GM13976 (cell line): ENCODE measurements at regions not wholly inside any gene's neighbourhood (a gene's known extent, or its start where the extent isn't known, plus 50 kb on each side); places are given as distances from the start of the nearest gene placed in this dataset.

ENCODE experiments used
- DNase-seq: peaks from one replicate; pipeline ENCODE4 v3.0.0; 2012; ENCODE audit warnings: low spot score
- in situ Hi-C: fragments of 300-500 bp; cut with MboI; formaldehyde crosslinking; loops from one replicate; pipeline ENCODE4 v1.12.0; 2022; ENCODE audit warnings: low sequenced_read_pairs, mixed read lengths, inconsistent platforms; ENCODE audit not compliant: unreplicated experiment
- TF ChIP-seq, protein P1 (sequence below): IDR thresholded peaks from 2 replicates; pipeline ENCODE4 v1.5.1; 2012; ENCODE audit warnings: borderline replicate concordance, mild to moderate bottlenecking; ENCODE audit not compliant: insufficient read depth; ENCODE audit errors: extremely low read depth, missing control alignments, control extremely low read depth

DNA sequence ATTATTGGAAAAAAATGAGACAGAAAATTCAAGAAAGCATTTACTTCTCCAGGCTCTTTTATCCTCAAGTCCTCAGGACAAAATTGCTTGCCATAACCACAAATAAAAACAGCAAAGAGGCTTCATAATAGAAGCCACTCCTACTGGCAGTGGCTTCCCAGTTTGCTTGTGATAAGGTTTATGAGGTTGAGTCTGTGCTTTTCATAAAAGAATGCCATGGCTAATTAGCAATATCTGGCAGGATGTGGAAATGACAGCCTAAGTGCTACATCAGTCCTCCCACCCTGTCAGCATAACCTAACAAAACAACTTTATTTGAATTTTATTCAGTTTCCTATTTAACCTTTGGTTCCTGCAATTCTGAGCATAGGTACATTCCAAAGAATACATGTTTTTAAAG is 80.9 kb upstream of the HTR1E start:
- in situ Hi-C loops = no loop called here
- DNase-seq = no peak
- TF ChIP-seq, protein P1, sequence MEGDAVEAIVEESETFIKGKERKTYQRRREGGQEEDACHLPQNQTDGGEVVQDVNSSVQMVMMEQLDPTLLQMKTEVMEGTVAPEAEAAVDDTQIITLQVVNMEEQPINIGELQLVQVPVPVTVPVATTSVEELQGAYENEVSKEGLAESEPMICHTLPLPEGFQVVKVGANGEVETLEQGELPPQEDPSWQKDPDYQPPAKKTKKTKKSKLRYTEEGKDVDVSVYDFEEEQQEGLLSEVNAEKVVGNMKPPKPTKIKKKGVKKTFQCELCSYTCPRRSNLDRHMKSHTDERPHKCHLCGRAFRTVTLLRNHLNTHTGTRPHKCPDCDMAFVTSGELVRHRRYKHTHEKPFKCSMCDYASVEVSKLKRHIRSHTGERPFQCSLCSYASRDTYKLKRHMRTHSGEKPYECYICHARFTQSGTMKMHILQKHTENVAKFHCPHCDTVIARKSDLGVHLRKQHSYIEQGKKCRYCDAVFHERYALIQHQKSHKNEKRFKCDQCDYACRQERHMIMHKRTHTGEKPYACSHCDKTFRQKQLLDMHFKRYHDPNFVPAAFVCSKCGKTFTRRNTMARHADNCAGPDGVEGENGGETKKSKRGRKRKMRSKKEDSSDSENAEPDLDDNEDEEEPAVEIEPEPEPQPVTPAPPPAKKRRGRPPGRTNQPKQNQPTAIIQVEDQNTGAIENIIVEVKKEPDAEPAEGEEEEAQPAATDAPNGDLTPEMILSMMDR = no peak

GRCh38 chr6:86848986-86849385 is 88.3 kb upstream of the HTR1E start:
- TF ChIP-seq, protein P1 = no peak
- no peak for DNase-seq
- in situ Hi-C loops = no loop called here

- TF ChIP-seq, protein P1 = no peak
- DNase-seq = no peak
- in situ Hi-C loops = no loop called here
These were observed 104.6 kb upstream of the HTR1E start for GRCh38 chr6:86832686-86833085.

GRCh38 chr6:86825436-86825835 is 111.9 kb upstream of the HTR1E start:
- in situ Hi-C loops = no loop called here
- no peak for DNase-seq
- TF ChIP-seq, protein P1 = no peak

DNA sequence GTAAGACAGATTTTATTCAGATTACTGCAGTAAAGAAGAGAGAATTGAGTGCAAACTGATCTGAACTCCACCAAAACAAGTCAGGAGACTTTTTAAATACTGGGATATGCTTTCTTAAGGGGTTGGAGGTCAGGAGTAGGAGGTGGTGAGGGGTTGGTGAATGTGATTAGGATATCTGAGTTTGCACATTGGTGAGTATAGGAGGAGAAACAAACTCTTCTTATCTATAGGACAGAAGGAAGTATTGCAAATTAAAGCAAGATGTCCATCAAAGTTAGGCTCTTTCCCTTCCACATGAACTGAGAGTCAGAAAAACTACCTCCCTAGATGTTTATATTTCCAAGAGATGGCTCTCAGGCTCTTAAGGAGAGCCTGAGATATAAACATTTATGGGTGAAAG is 114.6 kb upstream of the HTR1E start:
- TF ChIP-seq, protein P1 = no peak
- in situ Hi-C loops = no loop called here
- no peak for DNase-seq

DNA sequence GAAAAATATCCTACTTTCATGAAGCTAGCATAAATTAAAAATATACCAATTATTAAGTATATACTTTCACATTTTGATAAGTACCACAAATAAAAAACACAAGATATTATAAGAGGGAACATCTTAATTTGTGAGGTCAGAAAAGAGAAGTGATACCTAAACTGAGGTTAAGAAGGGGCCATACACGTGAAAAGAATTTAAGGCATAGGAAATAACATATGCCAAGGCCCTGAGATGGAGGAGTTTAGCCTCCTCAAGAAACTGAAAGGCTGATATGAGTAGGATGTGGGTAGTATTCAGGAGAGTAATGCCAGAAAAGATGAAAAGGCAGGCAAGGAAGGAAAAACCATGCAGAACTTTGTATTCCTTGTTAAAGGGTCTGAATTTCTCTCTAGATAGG is 116.6 kb upstream of the HTR1E start:
- no peak for DNase-seq
- TF ChIP-seq, protein P1 = no peak
- in situ Hi-C loops = no loop called here

DNA sequence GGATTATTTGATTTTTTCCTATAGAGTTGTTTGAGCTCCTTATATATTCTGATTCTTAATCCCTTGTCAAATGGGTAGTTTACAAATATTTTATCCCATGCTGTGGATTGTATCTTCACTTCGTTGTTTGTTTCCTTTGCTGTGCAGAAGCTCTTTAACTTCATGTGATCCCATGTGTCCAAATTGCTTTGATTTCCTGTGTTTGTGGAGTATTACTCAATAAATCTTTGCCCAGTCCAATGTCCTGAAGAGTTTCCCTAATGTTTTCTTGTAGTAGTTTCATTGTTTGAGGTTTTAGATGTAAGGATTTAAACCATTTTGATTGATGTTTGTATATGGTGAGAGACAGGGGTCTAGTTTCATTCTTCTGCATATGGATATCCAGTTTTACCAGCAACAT is 143.7 kb upstream of the HTR1E start:
- in situ Hi-C loops = no loop called here
- TF ChIP-seq, protein P1 = no peak
- DNase-seq = no peak
